ENCODE measurements at regions not wholly inside any gene's neighbourhood (a gene's known extent, or its start where the extent isn't known, plus 50 kb on each side); places are given as distances from the start of the nearest gene placed in this dataset.

DNA sequence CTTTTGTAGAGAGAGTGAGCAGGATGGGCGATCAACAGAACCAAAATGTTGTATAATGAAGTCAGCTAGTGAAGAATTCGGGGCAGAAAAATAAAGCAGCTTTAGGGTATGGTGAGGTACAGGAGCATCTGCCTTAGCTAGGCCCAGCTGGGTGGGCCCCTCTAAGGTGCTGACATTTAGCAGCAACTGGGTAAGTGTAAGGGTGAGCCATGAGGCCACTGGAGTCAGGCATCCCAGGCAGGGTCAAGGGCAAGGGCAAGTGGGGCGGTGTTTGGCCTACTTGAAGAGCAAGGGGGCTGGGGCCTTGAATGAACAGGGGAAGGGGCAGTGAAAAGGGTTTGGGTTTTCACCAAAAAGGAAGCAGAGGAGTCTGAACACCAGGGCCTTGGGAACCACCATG, 583.6 kb downstream of the BCL11B start:
- ChIA-PET POLR2A (no interaction called here), CTCF (no interaction called here)
- TF ChIP-seq GRHL2 (CRISPR knock-in tag; IDR thresholded peaks at IDR 0.05; ENCODE audit: insufficient replicate concordance, severe bottlenecking) (no peak), OVOL2 (CRISPR knock-in tag; IDR thresholded peaks at IDR 0.05; ENCODE audit: borderline replicate concordance) (no peak), NR1H2 (CRISPR knock-in tag; IDR thresholded peaks at IDR 0.05) (no peak)
- no peak overlapping the region for H3K27ac Mint-ChIP-seq
- H3K4me3 Mint-ChIP-seq: no peak overlapping the region
- no peak for ATAC-seq
- no peak for DNase-seq (ENCODE audit: low spot score)
- H3K9me3 Mint-ChIP-seq: peaks cover 6% of the 10 kb centered on the region; the same call in 1 of the 2 replicates
- H3K36me3 Mint-ChIP-seq: no peaks in the 10 kb centered on the region
- H3K4me1 Mint-ChIP-seq: peaks cover 3% of the 10 kb centered on the region; the same call in 1 of the 2 replicates
- H3K27me3 Mint-ChIP-seq (ENCODE audit: low read depth): no peaks in the 10 kb centered on the region; the same call in 1 of the 2 replicates

DNA sequence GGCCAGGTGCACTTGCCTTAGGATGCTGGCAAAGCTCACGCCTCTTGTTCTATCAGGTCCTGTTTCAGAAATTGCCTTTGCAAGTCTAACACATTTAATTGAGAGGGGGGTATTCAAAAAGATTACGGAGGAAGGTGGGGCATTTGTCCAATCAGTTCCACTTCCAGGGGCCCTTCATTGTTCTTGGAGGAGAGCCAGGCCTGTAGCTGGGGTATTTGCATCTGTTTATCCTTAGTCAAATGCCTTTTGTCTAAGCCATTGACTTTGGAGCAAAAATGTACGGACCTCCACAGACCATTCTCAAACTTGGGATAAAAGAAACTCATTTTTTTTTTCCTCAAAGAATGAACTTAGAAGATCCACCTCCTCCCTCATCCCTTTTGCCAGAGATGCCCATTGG, 582.0 kb downstream of the BCL11B start:
- TF ChIP-seq CREM (CRISPR knock-in tag; IDR thresholded peaks at IDR 0.05): no peak
- no peak for TF ChIP-seq ZNF396 (CRISPR knock-in tag; IDR thresholded peaks at IDR 0.05; ENCODE audit: borderline replicate concordance)
- TF ChIP-seq ATF3 (CRISPR knock-in tag; conservative IDR thresholded peaks at IDR 0.05): no peak
- TF ChIP-seq SOX15 (CRISPR knock-in tag; IDR thresholded peaks at IDR 0.05): no peak
- no peak for TF ChIP-seq ATF6 (CRISPR knock-in tag; IDR thresholded peaks at IDR 0.05)
- TF ChIP-seq, protein P1, sequence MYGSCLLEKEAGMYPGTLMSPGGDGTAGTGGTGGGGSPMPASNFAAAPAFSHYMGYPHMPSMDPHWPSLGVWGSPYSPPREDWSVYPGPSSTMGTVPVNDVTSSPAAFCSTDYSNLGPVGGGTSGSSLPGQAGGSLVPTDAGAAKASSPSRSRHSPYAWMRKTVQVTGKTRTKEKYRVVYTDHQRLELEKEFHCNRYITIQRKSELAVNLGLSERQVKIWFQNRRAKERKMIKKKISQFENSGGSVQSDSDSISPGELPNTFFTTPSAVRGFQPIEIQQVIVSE (CRISPR knock-in tag; IDR thresholded peaks at IDR 0.05; ENCODE audit: borderline replicate concordance): no peak
- TF ChIP-seq E2F5 (CRISPR knock-in tag; IDR thresholded peaks at IDR 0.05): no peak
- no peak for TF ChIP-seq AFF4 (CRISPR knock-in tag; IDR thresholded peaks at IDR 0.05; ENCODE audit: borderline replicate concordance)
- TF ChIP-seq, protein P2, sequence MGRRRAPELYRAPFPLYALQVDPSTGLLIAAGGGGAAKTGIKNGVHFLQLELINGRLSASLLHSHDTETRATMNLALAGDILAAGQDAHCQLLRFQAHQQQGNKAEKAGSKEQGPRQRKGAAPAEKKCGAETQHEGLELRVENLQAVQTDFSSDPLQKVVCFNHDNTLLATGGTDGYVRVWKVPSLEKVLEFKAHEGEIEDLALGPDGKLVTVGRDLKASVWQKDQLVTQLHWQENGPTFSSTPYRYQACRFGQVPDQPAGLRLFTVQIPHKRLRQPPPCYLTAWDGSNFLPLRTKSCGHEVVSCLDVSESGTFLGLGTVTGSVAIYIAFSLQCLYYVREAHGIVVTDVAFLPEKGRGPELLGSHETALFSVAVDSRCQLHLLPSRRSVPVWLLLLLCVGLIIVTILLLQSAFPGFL (CRISPR knock-in tag; IDR thresholded peaks at IDR 0.05; ENCODE audit: borderline replicate concordance): no peak
- no peak for TF ChIP-seq FOXJ3 (CRISPR knock-in tag; IDR thresholded peaks at IDR 0.05; ENCODE audit: borderline replicate concordance)
- no peak for TF ChIP-seq ELF4 (CRISPR knock-in tag; IDR thresholded peaks at IDR 0.05; ENCODE audit: low read depth)
- TF ChIP-seq SMAD4 (CRISPR knock-in tag; IDR thresholded peaks at IDR 0.05): no peak
- no peak for TF ChIP-seq SMAD3 (CRISPR knock-in tag; IDR thresholded peaks at IDR 0.05; ENCODE audit: borderline replicate concordance)
- no peak for TF ChIP-seq ZNF121 (CRISPR knock-in tag; IDR thresholded peaks at IDR 0.05)
- TF ChIP-seq NR3C1 (CRISPR knock-in tag; conservative IDR thresholded peaks at IDR 0.05; ENCODE audit: low read depth): no peak
- no peak for TF ChIP-seq ZNF232 (CRISPR knock-in tag; IDR thresholded peaks at IDR 0.05)
- TF ChIP-seq NFYB (CRISPR knock-in tag; conservative IDR thresholded peaks at IDR 0.05; ENCODE audit: low read depth): no peak
- no peak for TF ChIP-seq EMX1 (CRISPR knock-in tag; IDR thresholded peaks at IDR 0.05)
- no peak for TF ChIP-seq GRHL2 (CRISPR knock-in tag; IDR thresholded peaks at IDR 0.05; ENCODE audit: insufficient replicate concordance, severe bottlenecking)
- no peak for TF ChIP-seq STAT6 (CRISPR knock-in tag; conservative IDR thresholded peaks at IDR 0.05; ENCODE audit: low read depth)
- ATAC-seq (no peak), DNase-seq (ENCODE audit: low spot score) (no peak)
- H3K36me3 Mint-ChIP-seq: no peaks in the 10 kb centered on the region
- POLR2A ChIA-PET: no interaction called here
- H3K4me3 Mint-ChIP-seq: no peak overlapping the region
- H3K27me3 Mint-ChIP-seq (ENCODE audit: low read depth): no peaks in the 10 kb centered on the region; the same call in 1 of the 2 replicates
- H3K9me3 Mint-ChIP-seq: peaks cover 6% of the 10 kb centered on the region; the same call in 1 of the 2 replicates
- CTCF ChIA-PET: no interaction called here
- H3K27ac Mint-ChIP-seq: no peak overlapping the region
- H3K4me1 Mint-ChIP-seq: peaks cover 3% of the 10 kb centered on the region; the same call in 1 of the 2 replicates

Measured in WTC11 (cell line).